ES-I3 (cell line): ENCODE measurements at regions not wholly inside any gene's neighbourhood (a gene's known extent, or its start where the extent isn't known, plus 50 kb on each side); places are given as distances from the start of the nearest gene placed in this dataset.

Experiments used
- H3K36me3 ChIP-seq: 2 replicates; pipeline ENCODE4 v1.6.1; 2013; ENCODE audit warnings: mild to moderate bottlenecking, low read length, control low read depth, moderate library complexity; ENCODE audit not compliant: insufficient read depth
- H3K4me1 ChIP-seq: 2 replicates; pipeline ENCODE4 v1.6.1; 2013; ENCODE audit warnings: mild to moderate bottlenecking, control low read depth, low read length; ENCODE audit not compliant: insufficient read depth
- H3K9ac ChIP-seq: 2 replicates; pipeline ENCODE4 v1.6.1; 2013; ENCODE audit warnings: low read depth, mild to moderate bottlenecking, low read length, moderate library complexity
- H3K9me3 ChIP-seq: 2 replicates; pipeline ENCODE4 v1.6.1; 2013; ENCODE audit warnings: mild to moderate bottlenecking, low read length, moderate library complexity; ENCODE audit not compliant: control insufficient read depth, insufficient read depth

GRCh38 chr5:3394891-3395599 is 200.6 kb upstream of the IRX1 start:
- H3K36me3 ChIP-seq = no peaks in the 10 kb centered on the region
- H3K9ac ChIP-seq = no peak overlapping the region; the same call in 1 of the 2 replicates
- H3K4me1 ChIP-seq = no peaks in the 10 kb centered on the region; the same call in 1 of the 2 replicates
- peaks cover 12% of the 10 kb centered on the region; the same call in 1 of the 2 replicates for H3K9me3 ChIP-seq

GRCh38 chr5:3393920-3394597 is 201.6 kb upstream of the IRX1 start:
- Histone ChIP-seq H3K4me1 (no peaks in the 10 kb centered on the region; the same call in 1 of the 2 replicates), H3K9me3 (peaks cover 6% of the 10 kb centered on the region; the same call in 1 of the 2 replicates), H3K36me3 (no peaks in the 10 kb centered on the region), H3K9ac (no peak overlapping the region)

- no peaks in the 10 kb centered on the region; the same call in 1 of the 2 replicates for H3K4me1 ChIP-seq
- no peaks in the 10 kb centered on the region for H3K36me3 ChIP-seq
- no peak overlapping the region for H3K9ac ChIP-seq
- H3K9me3 ChIP-seq = peaks cover 5% of the 10 kb centered on the region; the same call in 1 of the 2 replicates
These were observed 202.3 kb upstream of the IRX1 start for GRCh38 chr5:3393122-3393919.

GRCh38 chr5:3392306-3392939 is 203.2 kb upstream of the IRX1 start:
- no peaks in the 10 kb centered on the region; the same call in 1 of the 2 replicates for H3K4me1 ChIP-seq
- no peaks in the 10 kb centered on the region for H3K36me3 ChIP-seq
- no peak overlapping the region for H3K9ac ChIP-seq
- H3K9me3 ChIP-seq = no peaks in the 10 kb centered on the region

GRCh38 chr5:3391210-3391609 is 204.4 kb upstream of the IRX1 start:
- Histone ChIP-seq H3K36me3 (no peaks in the 10 kb centered on the region), H3K9ac (no peak overlapping the region), H3K9me3 (no peaks in the 10 kb centered on the region), H3K4me1 (no peaks in the 10 kb centered on the region; the same call in 1 of the 2 replicates)

- Histone ChIP-seq H3K9ac (no peak overlapping the region), H3K36me3 (no peaks in the 10 kb centered on the region), H3K9me3 (no peaks in the 10 kb centered on the region), H3K4me1 (no peaks in the 10 kb centered on the region)
These were observed 206.1 kb upstream of the IRX1 start for GRCh38 chr5:3389471-3390026.

GRCh38 chr5:3386637-3387036 is 209.0 kb upstream of the IRX1 start:
- no peaks in the 10 kb centered on the region for H3K4me1 ChIP-seq
- H3K9me3 ChIP-seq = no peaks in the 10 kb centered on the region

GRCh38 chr5:3385991-3386519 is 209.6 kb upstream of the IRX1 start:
- Histone ChIP-seq H3K36me3 (no peaks in the 10 kb centered on the region), H3K4me1 (no peaks in the 10 kb centered on the region), H3K9me3 (no peaks in the 10 kb centered on the region), H3K9ac (no peak overlapping the region)

More at GRCh38 chr5:3386637-3387036, 209.0 kb upstream of the IRX1 start:
- no peaks in the 10 kb centered on the region for H3K36me3 ChIP-seq
- no peak overlapping the region for H3K9ac ChIP-seq

- no peaks in the 10 kb centered on the region for H3K4me1 ChIP-seq
- no peaks in the 10 kb centered on the region for H3K9me3 ChIP-seq
- no peaks in the 10 kb centered on the region for H3K36me3 ChIP-seq
- H3K9ac ChIP-seq = no peak overlapping the region
These were observed 211.1 kb upstream of the IRX1 start for GRCh38 chr5:3384531-3384930.

- Histone ChIP-seq H3K4me1 (no peaks in the 10 kb centered on the region), H3K36me3 (no peaks in the 10 kb centered on the region), H3K9me3 (no peaks in the 10 kb centered on the region), H3K9ac (no peak overlapping the region)
These were observed 212.8 kb upstream of the IRX1 start for GRCh38 chr5:3382782-3383181.

- no peaks in the 10 kb centered on the region for H3K9me3 ChIP-seq
- H3K4me1 ChIP-seq = no peaks in the 10 kb centered on the region
- H3K9ac ChIP-seq = no peak overlapping the region
- no peaks in the 10 kb centered on the region for H3K36me3 ChIP-seq
These were observed 213.5 kb upstream of the IRX1 start for GRCh38 chr5:3382151-3382550.

- H3K9ac ChIP-seq = no peak overlapping the region
- H3K36me3 ChIP-seq = no peaks in the 10 kb centered on the region
- no peaks in the 10 kb centered on the region for H3K4me1 ChIP-seq
- H3K9me3 ChIP-seq = no peaks in the 10 kb centered on the region
These were observed 214.3 kb upstream of the IRX1 start for GRCh38 chr5:3381206-3381825.

- Histone ChIP-seq H3K4me1 (no peaks in the 10 kb centered on the region), H3K9me3 (no peaks in the 10 kb centered on the region)
These were observed 214.9 kb upstream of the IRX1 start for GRCh38 chr5:3380689-3381088.

More at GRCh38 chr5:3380689-3381088, 214.9 kb upstream of the IRX1 start:
- H3K36me3 ChIP-seq = no peaks in the 10 kb centered on the region
- no peak overlapping the region for H3K9ac ChIP-seq
